GM12878 (cell line): ENCODE measurements at regions not wholly inside any gene's neighbourhood (a gene's known extent, or its start where the extent isn't known, plus 50 kb on each side); places are given as distances from the start of the nearest gene placed in this dataset.
A peak's percentile ranks its signal among the peaks of the same experiment; 100 is the strongest.

Experiments used
- ATAC-seq: fragments of 200-7000 bp; cut with Tn5 transposase; 3 replicates; pipeline ENCODE4 v1.9.1; 2020; ENCODE audit warnings: mild to moderate bottlenecking, moderate library complexity
- BruUV-seq: library from RNA; stranded (reverse); fragments of 400-500 nt; replicated peaks from 2 replicates; lab custom pipeline; 2021; lab: Mats Ljungman, UMichigan
- CTCF ChIA-PET: fragments of 300-600 bp; sonication (Branson Sonifier 250); formaldehyde crosslinking; extraction: SDS; loops from one replicate; lab custom pipeline; 2021; ENCODE audit warnings: inconsistent platforms; lab: Yijun Ruan, JAX
- POLR2A ChIA-PET: fragments of 350-600 bp; formaldehyde crosslinking; extraction: SDS; loops from one replicate; lab custom pipeline; 2021; ENCODE audit warnings: inconsistent platforms; lab: Charles Lee
- RAD21 ChIA-PET: fragments of 300-600 bp; sonication (Branson Sonifier 250); formaldehyde crosslinking; loops from one replicate; lab custom pipeline; 2023; ENCODE audit warnings: antibody characterized with exemption; ENCODE audit not compliant: unreplicated experiment; lab: Charles Lee
- SMC1A ChIA-PET: fragments of 300-600 bp; sonication (Branson Sonifier 250); formaldehyde crosslinking; loops from one replicate; lab custom pipeline; 2023; ENCODE audit not compliant: unreplicated experiment, uncharacterized antibody; lab: Charles Lee
- DNase-seq: peaks from one replicate; pipeline ENCODE4 v3.0.0-alpha.2; 2011; ENCODE audit warnings: low read depth, low spot score
- FAIRE-seq: peaks from 3 replicates; lab custom pipeline; 2011; peaks lifted over from hg19 to GRCh38; lab: Jason Lieb, UNC
- H2AFZ ChIP-seq: 2 replicates; pipeline ENCODE4 v1.6.0; 2011; ENCODE audit warnings: low read depth, low read length, control low read depth; ENCODE audit not compliant: control insufficient read depth
- H3K27ac ChIP-seq: 2 replicates; pipeline ENCODE4 v1.5.1; 2011; ENCODE audit warnings: control low read depth; ENCODE audit not compliant: control insufficient read depth, insufficient read depth
- H3K27me3 ChIP-seq, 2 experiments: replicated peaks in 1 of 2; 2 replicates each; pipeline versions ENCODE4 v1.6.0 to v1.6.1; 2011; ENCODE audit warnings: low read length in 1 of 2; ENCODE audit not compliant: control insufficient read depth in 2 of 2, insufficient read depth in 2 of 2
- H3K36me3 ChIP-seq, 2 experiments: 2 replicates each; pipeline ENCODE4 v1.5.1; 2011; ENCODE audit warnings: low read length in 1 of 2; ENCODE audit not compliant: control insufficient read depth in 2 of 2, insufficient read depth in 2 of 2
- H3K4me1 ChIP-seq: 2 replicates; pipeline ENCODE4 v1.6.1; 2011; ENCODE audit warnings: mild to moderate bottlenecking, low read length, moderate library complexity, mixed read lengths; ENCODE audit not compliant: control insufficient read depth, insufficient read depth
- H3K4me2 ChIP-seq: 2 replicates; pipeline ENCODE4 v1.6.0; 2011; ENCODE audit warnings: control low read depth; ENCODE audit not compliant: control insufficient read depth, insufficient read depth
- H3K4me3 ChIP-seq: fragments of 200-600 bp; sonication (generic); 2 replicates; pipeline ENCODE4 v1.5.1; 2016
- H3K79me2 ChIP-seq: 2 replicates; pipeline ENCODE4 v1.6.0; 2011; ENCODE audit warnings: low read length; ENCODE audit not compliant: control insufficient read depth, insufficient read depth
- H3K9ac ChIP-seq: 2 replicates; pipeline ENCODE4 v1.8.0; 2011; ENCODE audit warnings: low read length, control low read depth, mixed read lengths; ENCODE audit not compliant: control insufficient read depth, insufficient read depth
- H3K9me3 ChIP-seq: replicated peaks from 3 replicates; pipeline ENCODE4 v1.5.1; 2011; ENCODE audit warnings: mild to moderate bottlenecking, low read length; ENCODE audit not compliant: control insufficient read depth, insufficient read depth
- H4K20me1 ChIP-seq: 2 replicates; pipeline ENCODE4 v1.6.0; 2011; ENCODE audit not compliant: control insufficient read depth, insufficient read depth
- ASH2L ChIP-seq: fragments of 300-600, 200-600 bp; sonication (generic); IDR thresholded peaks from 2 replicates; pipeline ENCODE4 v1.6.1; 2017; ENCODE audit warnings: low read depth, mild to moderate bottlenecking, borderline replicate concordance
- HSF1 ChIP-seq: fragments of 150-350 bp; IDR thresholded peaks from 2 replicates; pipeline ENCODE4 v1.6.1; 2014; ENCODE audit warnings: mild to moderate bottlenecking, low read depth, low read length
- IRF4 ChIP-seq: IDR thresholded peaks from 2 replicates; pipeline ENCODE4 v1.6.1; 2011; ENCODE audit warnings: low read depth, low read length
- MAX ChIP-seq: IDR thresholded peaks from 2 replicates; pipeline ENCODE4 v1.6.1; 2012; ENCODE audit warnings: low read depth, low read length, improper control_type of control experiment
- MTA2 ChIP-seq: fragments of 450-650 bp; IDR thresholded peaks from 2 replicates; pipeline ENCODE4 v1.6.1; 2016; ENCODE audit warnings: low read depth, mild to moderate bottlenecking, moderate library complexity
- NKRF ChIP-seq: fragments of 450-650 bp; conservative IDR thresholded peaks from 2 replicates; pipeline ENCODE4 v1.6.1; 2017; ENCODE audit warnings: mild to moderate bottlenecking, moderate library complexity
- PAX5 ChIP-seq: IDR thresholded peaks from 2 replicates; pipeline ENCODE4 v1.6.1; 2011; ENCODE audit warnings: low read depth, low read length, borderline replicate concordance
- PKNOX1 ChIP-seq: fragments of 450-650 bp; IDR thresholded peaks from 2 replicates; pipeline ENCODE4 v1.6.1; 2016; ENCODE audit warnings: mild to moderate bottlenecking
- SIN3A ChIP-seq: IDR thresholded peaks from 2 replicates; pipeline ENCODE4 v1.6.1; 2012; ENCODE audit warnings: low read depth, low read length, improper control_type of control experiment
- SPI1 ChIP-seq: IDR thresholded peaks from 2 replicates; pipeline ENCODE4 v1.6.1; 2011; ENCODE audit warnings: low read depth, mild to moderate bottlenecking, low read length, moderate library complexity, borderline replicate concordance; ENCODE audit not compliant: insufficient read depth
- SREBF2 ChIP-seq: IDR thresholded peaks from 2 replicates; pipeline ENCODE4 v1.6.1; 2012; ENCODE audit warnings: mild to moderate bottlenecking, low read length
- STAT1 ChIP-seq: fragments of 450-650 bp; conservative IDR thresholded peaks from 2 replicates; pipeline ENCODE4 v1.6.1; 2014; ENCODE audit warnings: antibody characterized with exemption, mild to moderate bottlenecking
- TAF1 ChIP-seq: IDR thresholded peaks from 2 replicates; pipeline ENCODE4 v1.6.1; 2011; ENCODE audit warnings: mild to moderate bottlenecking, low read depth, low read length, borderline replicate concordance
- TCF12 ChIP-seq: IDR thresholded peaks from 2 replicates; pipeline ENCODE4 v1.6.1; 2011; ENCODE audit warnings: low read depth, mild to moderate bottlenecking, low read length
- ZNF274 ChIP-seq: IDR thresholded peaks from one replicate; pipeline ENCODE4 v1.8.0; 2011; ENCODE audit not compliant: insufficient read length, insufficient read depth
- WGBS: methylation state at CpG from one replicate; pipeline ENCODE4 v1.1.6; 2016; ENCODE audit warnings: low lambda C conversion rate; ENCODE audit not compliant: insufficient replicate concordance, insufficient coverage; ENCODE audit errors: missing lambda C conversion rate; 5-methylcytosine and 5-hydroxymethylcytosine counted together
- in situ Hi-C: fragments of 300-500 bp; cut with MboI; formaldehyde crosslinking; loops from 9 replicates; pipeline ENCODE4 v1.14.3; 2018; ENCODE audit warnings: mixed read lengths
- intact Hi-C: fragments of 100-400 bp; cut with micrococcal nuclease; formaldehyde crosslinking; loops from one replicate; pipeline ENCODE4 v1.14.2; 2022; ENCODE audit not compliant: unreplicated experiment

- BruUV-seq, result no TSS peak
- Histone ChIP-seq H4K20me1 (no peaks in the 10 kb centered on the region), H3K4me2 (no peak overlapping the region), H3K4me1 (no peaks in the 10 kb centered on the region), H3K9me3 (no peaks in the 10 kb centered on the region), H3K9ac (no peak overlapping the region), H3K27me3 (no peaks in the 10 kb centered on the region), H3K27ac (no peak overlapping the region), H3K36me3 (no peaks in the 10 kb centered on the region), H3K4me3 (no peak overlapping the region), H3K79me2 (no peaks in the 10 kb centered on the region), H2AFZ (no peak overlapping the region)
- DNase-seq (no peak), FAIRE-seq (no peak), ATAC-seq (peak; percentile 56)
- TF ChIP-seq MTA2, result peak; percentile 48
- no peak for TF ChIP-seq PAX5
- TF ChIP-seq HSF1, result no peak
- TF ChIP-seq IRF4, result no peak
- POLR2A ChIA-PET, result no interaction called here
- SMC1A ChIA-PET, result interaction anchor here (0.9 kb wide), 1 partner anchor 14 kb away, joined by 3 read pairs; no protein-coding TSS in a partner anchor
- in situ Hi-C loops (no loop called here), intact Hi-C loops (no loop called here)
- 35% methylated on average over 5 of the region's 5 CpGs for WGBS
- RAD21 ChIA-PET, result no interaction called here
- CTCF ChIA-PET, result no interaction called here
Measured at GRCh38 chr3:166324401-166324800, 487.2 kb upstream of the BCHE start.

DNA sequence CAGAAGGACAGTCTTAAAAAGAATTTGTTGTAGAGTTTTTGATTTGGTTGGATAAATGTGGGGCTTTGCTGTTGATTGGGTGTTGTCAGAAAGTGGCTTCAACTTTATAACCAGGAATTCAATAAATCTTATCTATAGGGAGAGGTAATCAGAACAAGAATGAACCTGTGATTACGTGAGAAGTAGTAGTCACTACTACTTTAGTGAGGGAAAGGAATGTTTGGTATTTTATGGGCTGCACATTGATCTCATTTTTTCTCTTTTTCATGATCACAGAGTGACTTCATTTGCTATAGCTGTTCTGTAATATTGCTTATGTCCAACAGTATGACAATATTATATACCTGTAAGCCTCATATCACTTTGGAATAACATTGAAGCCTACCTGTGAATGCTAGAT lies 485.2 kb upstream of the BCHE start:
- no peak overlapping the region for H3K4me2 ChIP-seq
- no peak for ATAC-seq
- no peak overlapping the region for H2AFZ ChIP-seq
- WGBS, result 0% methylated on average over 1 of the region's 1 CpG
- no peaks in the 10 kb centered on the region for H3K9me3 ChIP-seq
- DNase-seq, result no peak
- H3K9ac ChIP-seq, result no peak overlapping the region
- no peaks in the 10 kb centered on the region for H3K4me1 ChIP-seq
- H3K27ac ChIP-seq, result no peak overlapping the region
- RAD21 ChIA-PET, result no interaction called here
- H3K79me2 ChIP-seq, result no peaks in the 10 kb centered on the region
- CTCF ChIA-PET, result no interaction called here
- FAIRE-seq, result no peak
- in situ Hi-C loops, result no loop called here
- H4K20me1 ChIP-seq, result no peaks in the 10 kb centered on the region
- intact Hi-C loops, result no loop called here
- POLR2A ChIA-PET, result no interaction called here
- SMC1A ChIA-PET, result interaction anchor here (0.6 kb wide), 1 partner anchor 29 kb away, joined by 3 read pairs; no protein-coding TSS in a partner anchor
- no peak overlapping the region for H3K4me3 ChIP-seq
- BruUV-seq, result no TSS peak
- H3K36me3 ChIP-seq, result no peaks in the 10 kb centered on the region
- H3K27me3 ChIP-seq, result no peaks in the 10 kb centered on the region
- TF ChIP-seq SIN3A (no peak), NKRF (no peak), IRF4 (no peak), ASH2L (no peak), SPI1 (no peak), TAF1 (no peak), STAT1 (no peak), SREBF2 (no peak), TCF12 (no peak), ZNF274 (no peak), MAX (no peak), PKNOX1 (no peak)
